ENCODE measurements at regions not wholly inside any gene's neighbourhood (a gene's known extent, or its start where the extent isn't known, plus 50 kb on each side); places are given as distances from the start of the nearest gene placed in this dataset.

GRCh38 chr6:79841577-79842375 is 105.6 kb downstream of the ELOVL4 start:
- no peaks in the 10 kb centered on the region for H3F3A ChIP-seq (replicated peaks; ENCODE audit: insufficient read depth)
- H3K27me3 ChIP-seq (ENCODE audit: insufficient read depth), result no peaks in the 10 kb centered on the region
- H3K9me2 ChIP-seq, result no peaks in the 10 kb centered on the region
- no peaks in the 10 kb centered on the region for H3K9me3 ChIP-seq
- 27% methylated on average over 4 of the region's 4 CpGs for WGBS (ENCODE audit: low lambda C conversion rate)
- no peak overlapping the region for H2AFZ ChIP-seq (ENCODE audit: low read depth)
- H3K4me3 ChIP-seq (ENCODE audit: low read depth in 2 of 2, low read length in 1 of 2), result no peak overlapping the region
- no peak overlapping the region for H3K9ac ChIP-seq
- no peaks in the 10 kb centered on the region for H3K79me2 ChIP-seq (ENCODE audit: insufficient read depth)
- H3K27ac ChIP-seq (ENCODE audit: low read depth in 2 of 2, low read length in 1 of 2), result no peak overlapping the region
- ChIA-PET POLR2A (no interaction called here), CTCF (interaction anchor here (0.6 to 2.2 kb wide), 8 partner anchors 9 to 79 kb away, joined by 3 to 18 read pairs (median 4); no protein-coding TSS in a partner anchor)
- no peaks in the 10 kb centered on the region for H3K4me1 ChIP-seq (ENCODE audit: control insufficient read depth in 1 of 2, insufficient read depth in 2 of 2, low read depth in 1 of 2, low read length in 1 of 2)
- H4K20me1 ChIP-seq (ENCODE audit: insufficient read depth), result no peaks in the 10 kb centered on the region
- TF ChIP-seq REST (IDR thresholded peaks at IDR 0.05; ENCODE audit: low read depth, low read length), result peak; percentile 93
- TF ChIP-seq POLR2AphosphoS5 (IDR thresholded peaks at IDR 0.05; ENCODE audit: low read depth, low read length), result no peak
- no peaks in the 10 kb centered on the region for H3K36me3 ChIP-seq (replicated peaks in 1 of 2; ENCODE audit: control insufficient read depth in 1 of 2, insufficient read depth in 2 of 2, low read length in 1 of 2)
- DNase-seq, result no peak
- no peak overlapping the region for H3K4me2 ChIP-seq

- CTCF ChIA-PET, result interaction anchor here (1.0 kb wide), 1 partner anchor 31 kb away, joined by 3 read pairs; no protein-coding TSS in a partner anchor
- POLR2A ChIA-PET, result no interaction called here
- H3K27ac ChIP-seq (ENCODE audit: low read depth in 2 of 2, low read length in 1 of 2), result no peak overlapping the region
- TF ChIP-seq RCOR1 (IDR thresholded peaks at IDR 0.05; ENCODE audit: low read length) (no peak), YY1 (IDR thresholded peaks at IDR 0.05; ENCODE audit: low read depth) (no peak), CHD2 (IDR thresholded peaks at IDR 0.05; ENCODE audit: low read length, partially characterized antibody) (no peak), NFIC (IDR thresholded peaks at IDR 0.05; ENCODE audit: borderline replicate concordance) (no peak), REST (IDR thresholded peaks at IDR 0.05; ENCODE audit: low read depth, low read length) (no peak), MXI1 (IDR thresholded peaks at IDR 0.05; ENCODE audit: low read depth, low read length) (no peak), RFX5 (IDR thresholded peaks at IDR 0.05; ENCODE audit: low read length) (no peak), EP300 (IDR thresholded peaks at IDR 0.05; ENCODE audit: borderline replicate concordance in 1 of 2, low read depth in 1 of 2, low read length in 1 of 2) (no peak), GABPA (IDR thresholded peaks at IDR 0.05; ENCODE audit: low read depth) (no peak), SMC3 (IDR thresholded peaks at IDR 0.05; ENCODE audit: low read depth, low read length) (no peak), FOXM1 (IDR thresholded peaks at IDR 0.05; ENCODE audit: low read depth) (no peak), ELF1 (IDR thresholded peaks at IDR 0.05) (no peak), TEAD4 (IDR thresholded peaks at IDR 0.05; ENCODE audit: borderline replicate concordance, insufficient read depth) (no peak), MEF2A (IDR thresholded peaks at IDR 0.05; ENCODE audit: borderline replicate concordance, low read depth) (no peak), RAD21 (IDR thresholded peaks at IDR 0.05; ENCODE audit: low read length) (no peak), ZBTB33 (IDR thresholded peaks at IDR 0.05; ENCODE audit: borderline replicate concordance, low read depth) (no peak), JUND (IDR thresholded peaks at IDR 0.05) (no peak), TCF12 (IDR thresholded peaks at IDR 0.05) (no peak), MAX (IDR thresholded peaks at IDR 0.05; ENCODE audit: low read depth) (no peak)
Measured at GRCh38 chr6:79838851-79839250, 108.5 kb downstream of the ELOVL4 start.

More at GRCh38 chr6:79838851-79839250, 108.5 kb downstream of the ELOVL4 start:
- Histone ChIP-seq H3F3A (replicated peaks; ENCODE audit: insufficient read depth) (no peaks in the 10 kb centered on the region), H3K27me3 (ENCODE audit: insufficient read depth) (no peaks in the 10 kb centered on the region), H4K20me1 (ENCODE audit: insufficient read depth) (no peaks in the 10 kb centered on the region), H3K9me2 (no peaks in the 10 kb centered on the region), H3K4me3 (ENCODE audit: low read depth in 2 of 2, low read length in 1 of 2) (no peak overlapping the region), H3K4me1 (ENCODE audit: control insufficient read depth in 1 of 2, insufficient read depth in 2 of 2, low read depth in 1 of 2, low read length in 1 of 2) (peaks cover 0 to 2% of the 10 kb centered on the region in 2 experiments; a peak in 1 of 4 replicates), H2AFZ (ENCODE audit: low read depth) (no peak overlapping the region), H3K4me2 (no peak overlapping the region), H3K36me3 (replicated peaks in 1 of 2; ENCODE audit: control insufficient read depth in 1 of 2, insufficient read depth in 2 of 2, low read length in 1 of 2) (no peaks in the 10 kb centered on the region), H3K9ac (no peak overlapping the region), H3K9me3 (no peaks in the 10 kb centered on the region), H3K79me2 (ENCODE audit: insufficient read depth) (no peaks in the 10 kb centered on the region)
- no peak for DNase-seq

Measured in SK-N-SH (cell line).